IPS-15b (cell line): ENCODE measurements at regions not wholly inside any gene's neighbourhood (a gene's known extent, or its start where the extent isn't known, plus 50 kb on each side); places are given as distances from the start of the nearest gene placed in this dataset.

Experiments
- H3K27me3 ChIP-seq: one replicate; pipeline ENCODE4 v1.6.1; 2013; ENCODE audit warnings: low read length; ENCODE audit not compliant: control insufficient read depth, insufficient read depth
- H3K36me3 ChIP-seq: one replicate; pipeline ENCODE4 v1.6.1; 2013; ENCODE audit warnings: low read length; ENCODE audit not compliant: control insufficient read depth, insufficient read depth
- H3K4me1 ChIP-seq: one replicate; pipeline ENCODE4 v1.6.1; 2013; ENCODE audit warnings: mild to moderate bottlenecking, low read length; ENCODE audit not compliant: control insufficient read depth, insufficient read depth
- H3K4me3 ChIP-seq: one replicate; pipeline ENCODE4 v1.5.1; 2013; ENCODE audit warnings: low read depth, low read length
- H3K9ac ChIP-seq: one replicate; pipeline ENCODE4 v1.6.1; 2013; ENCODE audit warnings: low read depth, mild to moderate bottlenecking, low read length
- H3K9me3 ChIP-seq: one replicate; pipeline ENCODE4 v1.6.1; 2013; ENCODE audit warnings: mild to moderate bottlenecking, low read length; ENCODE audit not compliant: control insufficient read depth, insufficient read depth

DNA sequence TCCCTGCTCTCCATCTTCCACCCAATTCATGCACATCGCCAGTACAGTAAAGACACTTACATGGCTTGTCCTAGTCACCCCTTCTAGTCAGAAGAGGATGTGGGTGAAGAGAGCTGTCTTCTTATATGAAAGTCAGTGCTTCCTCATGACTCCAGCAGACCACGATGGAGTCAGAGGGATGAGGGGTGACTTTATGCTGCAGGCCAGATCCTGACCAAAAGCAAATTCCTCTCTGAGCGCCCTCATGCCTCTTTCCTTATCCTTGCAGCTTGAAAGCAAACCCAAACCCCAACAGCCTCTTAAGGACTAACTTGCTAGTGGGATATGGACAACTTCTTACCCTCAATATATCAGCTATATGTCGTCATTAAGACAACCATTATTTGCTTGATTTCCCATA lies 348.2 kb upstream of the DUSP10 start:
- no peaks in the 10 kb centered on the region for H3K27me3 ChIP-seq
- no peak overlapping the region for H3K4me3 ChIP-seq
- no peaks in the 10 kb centered on the region for H3K4me1 ChIP-seq
- H3K9ac ChIP-seq: no peak overlapping the region
- H3K36me3 ChIP-seq: no peaks in the 10 kb centered on the region
- H3K9me3 ChIP-seq: no peaks in the 10 kb centered on the region

DNA sequence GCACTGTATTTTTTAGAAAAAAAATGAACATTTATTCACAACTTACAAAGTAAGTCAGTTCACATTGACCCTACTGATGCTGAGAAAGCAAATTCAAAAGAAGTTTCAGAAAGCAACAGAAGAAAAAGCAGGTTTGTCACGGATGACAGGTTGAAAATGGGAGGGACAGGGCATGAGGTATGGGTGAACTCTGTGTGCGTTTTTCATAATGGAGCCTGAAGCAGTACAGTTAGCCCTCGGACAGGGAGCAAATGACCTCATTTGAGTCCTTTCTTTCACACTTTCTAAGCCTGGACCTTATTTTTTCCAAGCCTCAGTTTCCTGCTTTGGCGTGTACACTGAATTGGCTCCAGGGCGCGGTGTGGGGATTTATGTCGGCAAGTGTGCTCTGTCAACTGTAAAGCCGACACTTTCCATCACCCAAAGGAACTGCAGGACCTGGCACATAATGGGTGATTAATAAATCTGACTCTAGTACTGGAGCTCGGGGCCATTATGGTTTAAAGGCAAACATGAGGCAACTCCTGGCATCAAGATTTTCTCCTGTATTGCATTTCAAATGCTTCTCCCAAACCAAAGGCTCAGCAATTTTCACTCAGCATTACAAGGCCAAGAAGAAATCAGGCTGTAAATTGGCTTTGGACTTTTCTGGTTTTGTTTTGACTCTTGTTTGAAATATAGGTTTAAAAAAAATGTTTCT lies 345.5 kb upstream of the DUSP10 start:
- no peaks in the 10 kb centered on the region for H3K9me3 ChIP-seq
- no peaks in the 10 kb centered on the region for H3K27me3 ChIP-seq
- H3K4me1 ChIP-seq: no peaks in the 10 kb centered on the region
- H3K36me3 ChIP-seq: no peaks in the 10 kb centered on the region
- no peak overlapping the region for H3K9ac ChIP-seq
- no peak overlapping the region for H3K4me3 ChIP-seq

DNA sequence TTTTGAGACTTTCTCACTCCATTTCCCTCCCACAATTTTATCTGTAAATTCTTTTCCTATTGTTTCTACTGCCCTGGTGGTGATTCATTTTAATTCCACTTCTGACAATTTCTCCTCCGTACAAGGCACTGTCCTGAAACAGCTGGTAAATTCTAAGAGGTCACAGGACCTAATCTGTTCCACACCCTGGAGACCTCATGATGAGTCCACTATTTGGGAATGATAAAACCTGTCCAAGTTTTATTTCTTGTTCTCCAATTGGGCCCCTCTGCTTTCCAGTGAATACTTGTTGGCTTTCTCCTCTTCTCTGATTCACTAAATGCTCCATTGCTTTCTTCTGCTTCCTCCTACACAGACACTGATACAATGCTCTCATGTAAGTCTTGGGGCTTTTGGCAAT lies 343.1 kb upstream of the DUSP10 start:
- Histone ChIP-seq H3K27me3 (no peaks in the 10 kb centered on the region), H3K36me3 (no peaks in the 10 kb centered on the region), H3K4me3 (no peak overlapping the region), H3K9me3 (no peaks in the 10 kb centered on the region), H3K9ac (no peak overlapping the region), H3K4me1 (no peaks in the 10 kb centered on the region)

DNA sequence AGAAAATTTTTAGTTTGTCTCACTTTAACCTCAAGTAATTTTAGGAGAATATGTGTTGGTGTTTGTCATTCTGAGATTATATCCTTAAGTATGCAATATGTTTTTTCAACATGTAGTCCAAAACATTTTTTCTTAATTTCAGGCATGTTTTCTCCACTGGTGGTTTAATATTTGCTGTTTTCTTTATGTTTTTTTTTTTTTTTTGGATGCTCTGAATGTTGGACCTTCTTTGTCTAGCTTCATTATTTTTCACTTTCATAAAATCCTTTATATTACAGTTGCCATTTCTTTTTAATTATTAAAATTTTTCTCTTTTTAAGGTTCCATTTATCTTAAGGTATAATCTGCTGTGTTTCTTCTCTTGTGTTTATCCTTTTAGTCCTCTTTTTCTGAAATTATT lies 342.2 kb upstream of the DUSP10 start:
- Histone ChIP-seq H3K27me3 (no peaks in the 10 kb centered on the region), H3K4me3 (no peak overlapping the region), H3K9ac (no peak overlapping the region), H3K36me3 (no peaks in the 10 kb centered on the region), H3K9me3 (no peaks in the 10 kb centered on the region), H3K4me1 (no peaks in the 10 kb centered on the region)

DNA sequence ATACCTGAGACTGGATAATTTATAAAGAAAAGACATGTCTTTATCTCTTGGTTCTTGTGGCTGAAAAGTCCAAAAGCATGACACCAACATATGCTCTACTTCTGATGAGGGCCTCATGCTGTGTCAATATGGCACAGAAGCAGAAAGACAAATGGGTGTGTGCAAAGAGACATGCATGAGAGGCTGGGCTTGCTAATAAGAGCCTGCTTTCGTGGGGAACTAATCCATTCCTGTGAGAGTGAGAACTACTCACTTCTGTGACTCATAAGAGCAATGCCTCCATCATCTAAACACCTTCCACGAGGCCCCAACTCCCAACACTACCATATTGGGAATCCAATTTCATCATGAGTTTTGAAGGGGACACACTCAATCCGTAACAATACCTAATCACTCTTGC lies 340.0 kb upstream of the DUSP10 start:
- Histone ChIP-seq H3K9me3 (no peaks in the 10 kb centered on the region), H3K36me3 (no peaks in the 10 kb centered on the region), H3K4me3 (no peak overlapping the region)

DNA sequence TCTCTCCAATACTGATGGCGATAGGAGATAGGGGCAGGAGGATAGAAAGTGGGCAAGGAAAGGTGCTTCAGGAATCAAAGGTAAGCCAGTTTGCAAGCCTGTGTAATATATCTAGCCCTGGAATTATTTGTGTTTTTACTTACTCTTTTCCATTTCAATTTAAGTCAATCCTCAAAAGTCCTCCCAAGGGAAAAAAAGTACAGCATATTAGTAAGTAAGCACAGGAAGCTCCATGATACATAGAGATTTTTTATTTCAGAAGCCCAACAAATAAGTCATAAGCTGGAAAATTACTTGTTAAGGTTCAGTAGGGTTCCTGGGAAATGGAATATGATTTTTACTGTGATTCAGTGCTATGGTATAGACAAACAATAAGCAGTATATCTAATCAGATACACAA lies 337.7 kb upstream of the DUSP10 start:
- no peak overlapping the region for H3K4me3 ChIP-seq
- peaks cover 6% of the 10 kb centered on the region for H3K4me1 ChIP-seq
- H3K9me3 ChIP-seq: no peaks in the 10 kb centered on the region
- H3K36me3 ChIP-seq: no peaks in the 10 kb centered on the region
- no peaks in the 10 kb centered on the region for H3K27me3 ChIP-seq
- no peak overlapping the region for H3K9ac ChIP-seq

More for the DNA sequence above, 340.0 kb upstream of the DUSP10 start:
- H3K4me1 ChIP-seq: peaks cover 5% of the 10 kb centered on the region
- H3K9ac ChIP-seq: no peak overlapping the region
- H3K27me3 ChIP-seq: no peaks in the 10 kb centered on the region

DNA sequence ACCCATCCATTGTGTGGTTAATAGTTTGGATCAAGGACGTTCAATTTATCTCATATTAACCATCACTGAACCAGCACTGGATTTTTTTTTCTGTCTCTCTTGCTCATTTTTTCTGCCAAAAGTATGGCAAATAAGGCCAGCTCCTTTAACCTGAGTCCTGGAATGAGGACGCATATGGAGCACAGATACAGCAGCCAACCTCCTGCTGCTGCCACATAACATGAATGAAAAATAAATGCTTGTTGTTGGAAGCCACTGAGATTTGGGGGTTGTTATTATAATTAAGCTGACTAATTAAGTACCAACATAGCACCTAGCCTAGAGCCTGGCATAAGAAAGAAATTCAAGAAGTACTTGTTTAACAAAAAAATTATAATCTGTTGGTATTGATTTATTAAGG lies 335.3 kb upstream of the DUSP10 start:
- no peak overlapping the region for H3K4me3 ChIP-seq
- H3K27me3 ChIP-seq: no peaks in the 10 kb centered on the region
- H3K9ac ChIP-seq: no peak overlapping the region
- H3K4me1 ChIP-seq: peaks cover 9% of the 10 kb centered on the region
- H3K9me3 ChIP-seq: peaks cover 3% of the 10 kb centered on the region
- H3K36me3 ChIP-seq: no peaks in the 10 kb centered on the region

DNA sequence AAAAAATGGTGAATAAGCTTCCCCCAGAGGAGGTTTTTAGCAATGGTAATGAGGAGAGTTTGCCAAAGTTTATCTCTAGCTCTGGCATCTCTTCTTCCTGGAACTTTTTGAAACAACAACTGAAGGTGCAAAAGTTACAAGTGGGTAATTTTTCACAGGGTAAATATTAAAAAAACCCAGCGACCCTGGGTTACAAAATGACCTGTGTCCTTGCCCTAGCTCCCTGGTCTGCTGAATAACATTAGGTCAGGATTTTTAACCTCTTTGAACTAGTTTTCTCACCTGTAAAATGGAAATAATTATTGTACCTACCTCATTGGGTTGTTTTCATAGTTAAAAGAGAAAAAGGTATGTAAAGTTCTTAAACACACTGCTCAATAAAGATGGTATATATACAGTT lies 332.4 kb upstream of the DUSP10 start:
- H3K4me3 ChIP-seq: no peak overlapping the region
- no peaks in the 10 kb centered on the region for H3K27me3 ChIP-seq
- no peaks in the 10 kb centered on the region for H3K36me3 ChIP-seq
- H3K4me1 ChIP-seq: peaks cover 23% of the 10 kb centered on the region
- peaks cover 3% of the 10 kb centered on the region for H3K9me3 ChIP-seq
- no peak overlapping the region for H3K9ac ChIP-seq

DNA sequence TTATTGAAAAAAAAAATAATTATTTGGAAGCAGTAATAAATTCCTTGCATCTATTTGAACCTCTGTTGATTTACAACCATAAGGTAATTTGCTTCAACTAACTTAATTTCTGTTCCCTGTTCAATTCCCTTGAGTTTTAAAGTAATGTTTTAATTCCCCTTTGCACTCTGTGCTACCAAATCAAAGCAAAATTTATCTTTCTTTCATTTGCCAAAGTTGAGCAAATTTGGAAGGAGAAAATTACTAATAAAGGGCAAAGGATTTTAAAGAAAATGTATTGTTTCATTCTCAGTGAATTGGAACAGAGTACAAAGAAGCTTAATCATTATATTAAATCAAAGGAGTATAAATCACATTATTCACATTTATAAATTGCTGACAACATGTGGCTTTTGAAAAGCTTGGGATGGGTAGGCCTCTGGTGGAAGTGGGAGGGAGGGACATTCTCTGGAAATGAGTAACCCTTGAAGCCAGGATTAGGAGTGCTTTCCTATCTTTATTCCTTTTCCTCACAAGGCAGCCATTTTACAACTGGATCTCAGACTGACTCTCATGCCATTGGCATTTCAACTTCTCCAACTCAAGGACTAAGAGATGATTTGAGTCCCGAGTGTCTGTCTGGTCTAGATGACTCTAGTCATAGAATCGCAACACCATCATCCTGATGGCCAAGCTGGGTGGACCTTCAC lies 331.6 kb upstream of the DUSP10 start:
- Histone ChIP-seq H3K36me3 (no peaks in the 10 kb centered on the region), H3K4me3 (no peak overlapping the region), H3K4me1 (peaks cover 23% of the 10 kb centered on the region), H3K27me3 (no peaks in the 10 kb centered on the region), H3K9me3 (peaks cover 3% of the 10 kb centered on the region), H3K9ac (no peak overlapping the region)

DNA sequence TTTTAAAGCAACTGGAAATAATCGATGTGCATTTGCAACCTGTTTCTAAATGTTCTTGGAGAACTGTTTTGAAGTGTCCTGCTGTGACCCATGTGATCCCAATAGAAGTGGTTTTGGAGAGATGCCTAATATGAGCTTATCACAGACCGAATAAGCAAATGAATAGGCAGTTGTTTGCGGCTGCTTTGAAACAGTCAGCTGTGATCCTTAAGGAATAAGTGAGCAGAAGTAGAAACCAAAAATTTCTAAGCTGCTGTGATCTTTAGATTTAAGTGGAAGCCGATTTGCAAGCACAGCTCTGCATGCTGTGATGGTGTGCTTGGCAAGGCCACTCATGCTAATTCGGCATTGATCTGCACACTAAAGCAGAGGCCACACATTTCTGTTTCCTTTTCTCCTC lies 329.5 kb upstream of the DUSP10 start:
- Histone ChIP-seq H3K4me1 (peaks cover 17% of the 10 kb centered on the region), H3K9me3 (peaks cover 3% of the 10 kb centered on the region), H3K4me3 (no peak overlapping the region), H3K27me3 (no peaks in the 10 kb centered on the region), H3K36me3 (no peaks in the 10 kb centered on the region), H3K9ac (no peak overlapping the region)

DNA sequence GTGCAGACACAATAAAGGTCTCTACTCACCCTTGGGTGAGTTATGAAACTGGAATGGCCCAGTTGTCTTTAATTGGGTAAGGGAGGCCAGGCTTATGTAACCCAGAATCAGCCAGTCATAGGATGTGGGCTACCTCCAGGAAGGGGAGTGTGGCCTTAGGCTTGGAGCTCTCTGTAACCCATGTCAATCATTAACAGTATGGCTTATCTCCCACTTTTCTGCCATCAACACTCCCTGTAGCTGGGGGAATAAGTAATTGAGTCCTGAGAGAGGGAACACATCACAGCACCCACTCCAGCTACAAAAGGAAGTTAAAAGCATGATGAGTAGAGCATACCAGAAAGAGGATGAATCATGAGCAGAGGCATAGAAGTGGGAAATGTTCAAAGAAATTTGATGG lies 327.0 kb upstream of the DUSP10 start:
- Histone ChIP-seq H3K9ac (no peak overlapping the region), H3K9me3 (peaks cover 7% of the 10 kb centered on the region), H3K4me3 (no peak overlapping the region), H3K27me3 (no peaks in the 10 kb centered on the region), H3K36me3 (no peaks in the 10 kb centered on the region), H3K4me1 (peaks cover 17% of the 10 kb centered on the region)

DNA sequence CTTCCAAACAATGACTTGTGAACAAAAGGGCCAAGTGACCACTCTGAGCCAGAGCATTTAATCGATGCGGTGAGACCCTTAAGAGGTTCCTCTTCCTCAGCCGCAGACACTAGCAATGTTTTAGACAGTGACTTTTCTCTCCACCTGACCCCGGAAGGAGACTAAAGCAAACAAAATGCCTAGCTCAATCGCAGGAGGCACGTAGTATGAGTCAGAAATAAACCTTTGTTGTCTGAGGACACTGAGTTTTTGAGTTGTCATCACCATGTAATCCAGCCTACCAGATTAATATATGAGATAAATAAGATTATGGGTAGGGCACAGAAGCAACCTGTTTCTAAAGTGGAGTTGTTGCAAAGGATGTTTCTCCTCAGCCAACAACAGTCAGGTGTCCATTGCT lies 326.2 kb upstream of the DUSP10 start:
- Histone ChIP-seq H3K4me3 (no peak overlapping the region), H3K36me3 (no peaks in the 10 kb centered on the region), H3K9ac (no peak overlapping the region), H3K27me3 (no peaks in the 10 kb centered on the region), H3K4me1 (peaks cover 17% of the 10 kb centered on the region), H3K9me3 (peaks cover 4% of the 10 kb centered on the region)
